ENCODE measurements at regions not wholly inside any gene's neighbourhood (a gene's known extent, or its start where the extent isn't known, plus 50 kb on each side); places are given as distances from the start of the nearest gene placed in this dataset.

GRCh38 chr12:66733321-66733720, 54.4 kb upstream of the GRIP1 start:
- H3K36me3 Mint-ChIP-seq: no peaks in the 10 kb centered on the region
- peaks cover 7 to 9% of the 10 kb centered on the region in 2 donors for H3K4me1 Mint-ChIP-seq (ENCODE audit: low read depth in 2 of 2)
- no peak for ATAC-seq

GRCh38 chr12:66733839-66734238, 55.0 kb upstream of the GRIP1 start:
- H3K27ac Mint-ChIP-seq: no peak overlapping the region
- H3K4me3 Mint-ChIP-seq: no peak overlapping the region
- DNase-seq (ENCODE audit: low spot score) (no peak), ATAC-seq (no peak)
- H3K4me1 Mint-ChIP-seq (ENCODE audit: low read depth in 2 of 2): peaks cover 7 to 9% of the 10 kb centered on the region in 2 donors
- H3K9me3 Mint-ChIP-seq: no peaks in the 10 kb centered on the region
- peaks cover 10 to 29% of the 10 kb centered on the region in 2 donors for H3K27me3 Mint-ChIP-seq
- H3K36me3 Mint-ChIP-seq: no peaks in the 10 kb centered on the region

More at GRCh38 chr12:66733321-66733720, 54.4 kb upstream of the GRIP1 start:
- Mint-ChIP-seq H3K27me3 (peaks cover 10 to 29% of the 10 kb centered on the region in 2 donors), H3K27ac (no peak overlapping the region), H3K9me3 (no peaks in the 10 kb centered on the region), H3K4me3 (no peak overlapping the region)
- DNase-seq (ENCODE audit: low spot score): no peak

- DNase-seq (ENCODE audit: low spot score): no peak
- no peak for ATAC-seq
- H3K9me3 Mint-ChIP-seq: no peaks in the 10 kb centered on the region
- H3K4me3 Mint-ChIP-seq: no peak overlapping the region
- peaks cover 7 to 9% of the 10 kb centered on the region in 2 donors for H3K4me1 Mint-ChIP-seq (ENCODE audit: low read depth in 2 of 2)
- no peaks in the 10 kb centered on the region for H3K36me3 Mint-ChIP-seq
- H3K27ac Mint-ChIP-seq: no peak overlapping the region
- H3K27me3 Mint-ChIP-seq: peaks cover 10 to 29% of the 10 kb centered on the region in 2 donors
These were observed 56.4 kb upstream of the GRIP1 start for GRCh38 chr12:66735275-66735674.

DNA sequence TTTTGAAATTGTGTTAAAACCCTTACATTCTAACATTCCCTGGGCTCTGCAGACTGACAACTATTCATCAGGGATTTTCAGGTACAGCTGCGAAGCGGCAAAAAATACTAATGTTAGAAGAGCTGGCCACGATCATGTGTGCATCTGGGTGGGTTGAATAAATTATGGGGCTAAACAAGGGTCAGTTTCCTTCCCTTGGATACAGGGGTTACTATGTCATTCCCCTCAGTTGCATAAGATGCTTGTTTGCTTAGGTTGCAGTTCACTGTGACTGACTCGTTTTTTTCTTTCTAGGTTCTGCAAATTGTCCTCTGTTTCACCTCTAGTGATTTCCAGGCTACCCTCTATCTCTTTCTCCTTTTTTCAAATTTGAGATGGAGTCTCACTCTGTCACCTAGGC, 58.1 kb upstream of the GRIP1 start:
- H3K4me3 Mint-ChIP-seq: no peak overlapping the region
- ATAC-seq (no peak), DNase-seq (ENCODE audit: low spot score) (no peak)
- peaks cover 10 to 29% of the 10 kb centered on the region in 2 donors for H3K27me3 Mint-ChIP-seq
- no peaks in the 10 kb centered on the region for H3K36me3 Mint-ChIP-seq
- H3K9me3 Mint-ChIP-seq: no peaks in the 10 kb centered on the region
- no peak overlapping the region for H3K27ac Mint-ChIP-seq
- H3K4me1 Mint-ChIP-seq (ENCODE audit: low read depth in 2 of 2): peaks cover 6 to 9% of the 10 kb centered on the region in 2 donors

- Mint-ChIP-seq H3K4me3 (no peak overlapping the region), H3K27ac (no peak overlapping the region), H3K9me3 (peaks cover 4% of the 10 kb centered on the region), H3K36me3 (no peaks in the 10 kb centered on the region), H3K4me1 (ENCODE audit: low read depth in 2 of 2) (peaks cover 16 to 19% of the 10 kb centered on the region in 2 donors), H3K27me3 (peaks cover 8 to 20% of the 10 kb centered on the region in 2 donors)
- no peak for ATAC-seq
- no peak for DNase-seq (ENCODE audit: low spot score)
These were observed 60.4 kb upstream of the GRIP1 start for GRCh38 chr12:66739266-66739665.

GRCh38 chr12:66739940-66740651, 61.2 kb upstream of the GRIP1 start:
- Mint-ChIP-seq H3K4me1 (ENCODE audit: low read depth in 2 of 2) (peaks cover 16% of the 10 kb centered on the region in 2 donors), H3K9me3 (peaks cover 4% of the 10 kb centered on the region), H3K4me3 (no peak overlapping the region), H3K36me3 (no peaks in the 10 kb centered on the region), H3K27ac (no peak overlapping the region), H3K27me3 (peaks cover 8 to 14% of the 10 kb centered on the region in 2 donors)
- DNase-seq (ENCODE audit: low spot score) (no peak), ATAC-seq (no peak)

- Mint-ChIP-seq H3K4me3 (no peak overlapping the region), H3K36me3 (no peaks in the 10 kb centered on the region), H3K27me3 (peaks cover 9 to 14% of the 10 kb centered on the region in 2 donors), H3K4me1 (ENCODE audit: low read depth in 2 of 2) (peaks cover 10 to 12% of the 10 kb centered on the region in 2 donors), H3K9me3 (peaks cover 4% of the 10 kb centered on the region), H3K27ac (no peak overlapping the region)
- DNase-seq (ENCODE audit: low spot score) (no peak), ATAC-seq (no peak)
These were observed 61.9 kb upstream of the GRIP1 start for GRCh38 chr12:66740732-66741131.

DNA sequence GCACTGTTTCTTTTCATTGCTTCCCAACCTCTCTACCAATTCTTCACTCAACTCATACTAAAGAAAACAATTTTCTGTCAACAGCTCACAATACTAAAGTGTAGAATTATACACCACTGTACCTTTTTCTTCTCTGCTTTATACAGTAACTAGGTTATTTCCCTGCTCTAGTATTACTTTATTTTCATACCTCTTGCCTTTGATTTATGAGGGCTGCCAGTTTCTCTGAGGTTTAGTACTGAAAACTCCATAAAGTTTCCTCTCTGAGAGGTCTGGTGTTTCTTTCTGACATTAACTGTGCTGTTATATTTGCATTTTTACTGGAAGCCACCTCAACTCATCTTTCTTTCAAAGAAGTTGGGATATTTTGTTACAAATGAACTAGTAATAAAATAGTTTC, 63.0 kb upstream of the GRIP1 start:
- no peak overlapping the region for H3K4me3 Mint-ChIP-seq
- no peak for ATAC-seq
- peaks cover 4% of the 10 kb centered on the region for H3K9me3 Mint-ChIP-seq
- no peaks in the 10 kb centered on the region for H3K36me3 Mint-ChIP-seq
- H3K27me3 Mint-ChIP-seq: peaks cover 12 to 18% of the 10 kb centered on the region in 2 donors
- peaks cover 10 to 12% of the 10 kb centered on the region in 2 donors for H3K4me1 Mint-ChIP-seq (ENCODE audit: low read depth in 2 of 2)
- DNase-seq (ENCODE audit: low spot score): no peak
- H3K27ac Mint-ChIP-seq: peak overlapping the region in 1 of 2 donors; percentile 4

DNA sequence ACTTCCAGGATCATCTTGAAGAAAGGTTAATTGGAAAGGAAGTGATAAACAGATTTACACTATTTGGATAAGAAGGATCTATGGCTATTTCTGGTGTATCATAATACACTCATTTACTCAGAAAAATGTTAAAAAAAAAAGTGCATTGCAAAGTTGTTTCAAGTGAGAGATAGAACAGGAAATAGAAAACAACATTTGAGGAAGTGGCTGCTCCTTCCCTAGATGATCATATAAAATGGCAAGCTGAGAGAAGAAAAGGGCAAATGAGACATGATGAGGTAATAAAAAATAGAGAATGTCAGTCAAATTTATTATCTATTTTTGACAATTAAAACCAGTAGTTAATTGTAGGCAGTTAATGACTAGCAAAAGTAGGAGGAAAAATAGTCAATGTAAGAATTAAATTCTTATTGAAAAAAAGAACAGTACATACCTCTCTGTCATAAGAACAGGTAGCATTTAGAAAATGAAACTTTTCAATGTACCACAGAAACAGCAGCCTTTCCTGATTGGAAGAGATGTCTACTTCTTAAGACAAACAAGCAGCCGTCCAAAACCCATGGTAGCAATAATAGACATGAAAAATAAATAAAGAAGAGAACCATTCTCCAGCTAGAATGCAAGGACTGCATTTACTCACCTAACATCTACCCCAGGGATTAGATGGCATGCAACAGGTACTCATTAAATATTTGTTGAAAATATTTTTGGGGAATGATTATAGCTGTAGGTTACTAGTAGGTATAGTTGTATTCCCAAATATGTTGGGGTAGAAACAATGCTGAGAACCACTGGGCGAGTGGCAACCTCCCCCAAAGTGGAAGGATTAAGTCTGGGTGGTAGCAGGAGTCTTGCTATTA, 63.9 kb upstream of the GRIP1 start:
- H3K27me3 Mint-ChIP-seq: peaks cover 9 to 13% of the 10 kb centered on the region in 2 donors
- peaks cover 10 to 12% of the 10 kb centered on the region in 2 donors for H3K4me1 Mint-ChIP-seq (ENCODE audit: low read depth in 2 of 2)
- peak overlapping the region in 1 of 2 donors; percentile 4 for H3K27ac Mint-ChIP-seq
- DNase-seq (ENCODE audit: low spot score): no peak
- no peak overlapping the region for H3K4me3 Mint-ChIP-seq
- no peak for ATAC-seq
- H3K36me3 Mint-ChIP-seq: no peaks in the 10 kb centered on the region
- H3K9me3 Mint-ChIP-seq: peaks cover 4% of the 10 kb centered on the region

GRCh38 chr12:66744461-66744860, 65.6 kb upstream of the GRIP1 start:
- Mint-ChIP-seq H3K4me3 (no peak overlapping the region), H3K4me1 (ENCODE audit: low read depth in 2 of 2) (peaks cover 10 to 12% of the 10 kb centered on the region in 2 donors), H3K27ac (no peak overlapping the region), H3K9me3 (peaks cover 4% of the 10 kb centered on the region), H3K27me3 (peaks cover 7 to 11% of the 10 kb centered on the region in 2 donors), H3K36me3 (no peaks in the 10 kb centered on the region)
- ATAC-seq: no peak
- no peak for DNase-seq (ENCODE audit: low spot score)

DNA sequence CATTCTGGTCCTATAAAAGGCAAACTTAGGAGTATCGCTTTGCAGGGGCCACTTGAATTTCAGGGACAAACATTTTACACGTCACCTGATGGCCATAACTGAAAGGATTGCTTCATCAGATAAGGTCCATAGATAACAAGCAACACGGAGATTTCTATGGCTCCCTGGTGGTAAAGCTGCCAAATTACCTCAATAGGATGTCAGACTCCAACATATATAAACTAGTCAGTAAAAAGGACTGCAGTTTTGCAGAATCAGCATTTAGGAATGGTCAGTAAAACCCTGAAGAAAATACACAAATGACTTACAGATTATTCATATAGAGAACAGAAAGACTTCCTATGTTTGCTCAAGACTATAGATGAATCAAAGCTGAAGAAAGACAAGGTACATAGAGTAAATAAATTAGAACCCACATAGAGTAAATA, 66.1 kb upstream of the GRIP1 start:
- peaks cover 10 to 12% of the 10 kb centered on the region in 2 donors for H3K4me1 Mint-ChIP-seq (ENCODE audit: low read depth in 2 of 2)
- peaks cover 4% of the 10 kb centered on the region for H3K9me3 Mint-ChIP-seq
- no peak overlapping the region for H3K27ac Mint-ChIP-seq
- no peak overlapping the region for H3K4me3 Mint-ChIP-seq
- DNase-seq (ENCODE audit: low spot score) (no peak), ATAC-seq (no peak)
- H3K36me3 Mint-ChIP-seq: no peaks in the 10 kb centered on the region
- H3K27me3 Mint-ChIP-seq: peaks cover 9 to 11% of the 10 kb centered on the region in 2 donors

DNA sequence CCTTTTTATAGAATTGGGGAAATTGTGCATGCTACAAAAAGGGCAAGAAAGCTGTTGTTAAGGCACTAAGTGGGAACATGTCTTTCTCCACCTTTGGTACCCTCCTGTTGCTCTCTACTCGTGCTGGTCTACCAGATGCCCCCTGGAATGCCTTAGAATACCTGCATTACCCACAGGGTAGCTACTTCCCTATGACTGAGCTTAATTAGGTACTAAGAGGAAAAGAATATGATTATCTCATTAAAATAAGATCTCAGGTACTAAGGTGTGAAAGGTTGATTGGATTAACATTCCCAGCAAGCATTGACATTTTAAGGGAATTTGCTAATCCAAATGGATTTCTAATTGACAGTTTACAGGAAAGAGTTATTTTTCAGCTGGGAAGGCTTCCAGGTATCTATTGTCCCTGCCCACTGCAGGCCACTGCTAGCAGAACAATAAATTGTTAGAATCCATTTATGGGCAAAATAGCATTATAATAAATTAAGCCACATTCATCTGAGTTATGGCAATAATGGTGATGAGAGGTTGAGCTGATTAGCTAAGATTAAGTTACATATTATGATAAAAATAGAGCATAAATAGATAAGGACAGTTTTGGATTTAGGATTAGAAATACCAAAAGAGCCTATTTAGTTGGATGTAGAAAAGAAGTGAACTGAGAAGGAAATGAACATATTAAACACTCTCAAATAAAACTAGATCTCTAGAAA, 67.8 kb upstream of the GRIP1 start:
- H3K27ac Mint-ChIP-seq: no peak overlapping the region
- no peaks in the 10 kb centered on the region for H3K36me3 Mint-ChIP-seq
- peaks cover 10 to 12% of the 10 kb centered on the region in 2 donors for H3K4me1 Mint-ChIP-seq (ENCODE audit: low read depth in 2 of 2)
- DNase-seq (ENCODE audit: low spot score) (no peak), ATAC-seq (no peak)
- peaks cover 4% of the 10 kb centered on the region for H3K9me3 Mint-ChIP-seq
- peaks cover 9 to 11% of the 10 kb centered on the region in 2 donors for H3K27me3 Mint-ChIP-seq
- no peak overlapping the region for H3K4me3 Mint-ChIP-seq

DNA sequence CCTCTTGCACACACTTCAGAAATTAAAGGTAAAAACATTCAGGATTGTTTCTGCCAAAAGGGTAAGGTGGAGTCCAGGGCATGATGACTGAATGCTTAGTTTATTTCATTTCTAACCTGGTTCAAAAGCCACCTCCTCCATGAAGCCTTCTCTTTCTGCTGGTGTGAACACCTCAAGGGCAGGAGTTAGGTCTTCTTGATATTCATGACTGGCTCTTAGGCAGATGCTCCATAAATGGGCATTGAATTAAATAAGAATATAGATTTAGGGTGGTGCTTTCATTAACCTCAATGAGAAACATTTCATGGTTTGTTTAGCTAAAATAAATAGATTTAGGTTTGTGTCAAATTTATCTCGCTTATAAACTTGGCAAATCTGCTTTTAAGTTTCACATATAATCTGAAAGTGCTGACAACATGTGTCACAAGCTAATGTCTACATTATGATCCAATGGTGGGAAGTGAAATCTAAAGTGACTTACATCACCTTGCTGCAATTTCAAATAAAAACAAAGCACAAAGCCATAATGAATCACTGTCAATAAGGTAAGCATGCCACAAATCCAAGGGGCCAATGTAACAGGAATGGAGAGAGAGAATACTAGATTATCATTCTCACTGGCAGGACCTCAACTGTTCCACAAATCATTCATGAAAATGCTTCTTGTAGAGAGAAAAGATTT, 72.7 kb upstream of the GRIP1 start:
- DNase-seq (ENCODE audit: low spot score) (no peak), ATAC-seq (no peak)
- H3K4me1 Mint-ChIP-seq (ENCODE audit: low read depth in 2 of 2): peaks cover 7 to 8% of the 10 kb centered on the region in 2 donors
- H3K36me3 Mint-ChIP-seq: no peaks in the 10 kb centered on the region
- no peaks in the 10 kb centered on the region for H3K9me3 Mint-ChIP-seq
- no peak overlapping the region for H3K27ac Mint-ChIP-seq
- no peak overlapping the region for H3K4me3 Mint-ChIP-seq
- peaks cover 6 to 14% of the 10 kb centered on the region in 2 donors for H3K27me3 Mint-ChIP-seq
